ENCODE measurements at regions not wholly inside any gene's neighbourhood (a gene's known extent, or its start where the extent isn't known, plus 50 kb on each side); places are given as distances from the start of the nearest gene placed in this dataset.

- no TSS peak for BruUV-seq (replicated peaks)
- no peak overlapping the region for H3K4me3 Mint-ChIP-seq (ENCODE audit: unreplicated experiment)
- Histone ChIP-seq H3K9me3 (0 out of 2 replicates have a peak, but pooled peaks cover 4% of the 10 kb centered on the region), H3K4me3 (ENCODE audit: low read depth, low read length) (no peak overlapping the region), H3K4me1 (no peaks in the 10 kb centered on the region), H3K36me3 (ENCODE audit: control insufficient read depth, insufficient read depth, low read length) (no peaks in the 10 kb centered on the region), H3K27me3 (replicated peaks; ENCODE audit: control insufficient read depth, insufficient read depth, low read length) (no peaks in the 10 kb centered on the region)
- H3K4me1 Mint-ChIP-seq (ENCODE audit: low read depth, unreplicated experiment): no peaks in the 10 kb centered on the region
- POLR2A ChIA-PET: no interaction called here
- H3K27me3 Mint-ChIP-seq (ENCODE audit: insufficient read depth, unreplicated experiment): peaks cover 3% of the 10 kb centered on the region
- DNase-seq: no peak
- H3K27ac Mint-ChIP-seq (ENCODE audit: unreplicated experiment): no peak overlapping the region
- TF ChIP-seq CTCF (IDR thresholded peaks at IDR 0.05; ENCODE audit: insufficient read depth in 1 of 2, low read depth in 1 of 2, low read length in 1 of 2, severe bottlenecking in 1 of 2, unreplicated experiment in 1 of 2): no peak
- no peaks in the 10 kb centered on the region for H3K36me3 Mint-ChIP-seq (ENCODE audit: insufficient read depth, unreplicated experiment)
- H3K9me3 Mint-ChIP-seq (ENCODE audit: unreplicated experiment): peaks cover 24% of the 10 kb centered on the region
- intact Hi-C loops (cut with micrococcal nuclease; ENCODE audit: unreplicated experiment): no loop called here
- CTCF ChIA-PET: no interaction called here
Measured at GRCh38 chr7:85947767-85948166, 695.9 kb upstream of the GRM3 start.

- BruUV-seq (replicated peaks): no TSS peak
- CTCF ChIA-PET: no interaction called here
Measured at GRCh38 chr7:85940798-85941197, 702.9 kb upstream of the GRM3 start.

GRCh38 chr7:85931919-85932318, 711.8 kb upstream of the GRM3 start:
- H3K9me3 Mint-ChIP-seq (ENCODE audit: unreplicated experiment): peaks cover 18% of the 10 kb centered on the region
- H3K27ac Mint-ChIP-seq (ENCODE audit: unreplicated experiment): no peak overlapping the region
- no peaks in the 10 kb centered on the region for H3K4me1 ChIP-seq
- H3K27me3 Mint-ChIP-seq (ENCODE audit: insufficient read depth, unreplicated experiment): no peaks in the 10 kb centered on the region
- H3K9me3 ChIP-seq: no peaks in the 10 kb centered on the region
- H3K4me3 ChIP-seq (ENCODE audit: low read depth, low read length): no peak overlapping the region
- ChIA-PET CTCF (no interaction called here), POLR2A (no interaction called here)
- no peaks in the 10 kb centered on the region for H3K27me3 ChIP-seq (replicated peaks; ENCODE audit: control insufficient read depth, insufficient read depth, low read length)
- TF ChIP-seq CTCF (IDR thresholded peaks at IDR 0.05; ENCODE audit: insufficient read depth in 1 of 2, low read depth in 1 of 2, low read length in 1 of 2, severe bottlenecking in 1 of 2, unreplicated experiment in 1 of 2): no peak
- H3K36me3 ChIP-seq (ENCODE audit: control insufficient read depth, insufficient read depth, low read length): no peaks in the 10 kb centered on the region
- peaks cover 6% of the 10 kb centered on the region for H3K4me1 Mint-ChIP-seq (ENCODE audit: low read depth, unreplicated experiment)
- H3K4me3 Mint-ChIP-seq (ENCODE audit: unreplicated experiment): no peak overlapping the region
- intact Hi-C loops (cut with micrococcal nuclease; ENCODE audit: unreplicated experiment): no loop called here
- no TSS peak for BruUV-seq (replicated peaks)
- DNase-seq: no peak
- H3K36me3 Mint-ChIP-seq (ENCODE audit: insufficient read depth, unreplicated experiment): no peaks in the 10 kb centered on the region

More at GRCh38 chr7:85940798-85941197, 702.9 kb upstream of the GRM3 start:
- H3K4me3 ChIP-seq (ENCODE audit: low read depth, low read length): no peak overlapping the region
- no peaks in the 10 kb centered on the region for H3K9me3 Mint-ChIP-seq (ENCODE audit: unreplicated experiment)
- no peaks in the 10 kb centered on the region for H3K9me3 ChIP-seq
- no peaks in the 10 kb centered on the region for H3K4me1 Mint-ChIP-seq (ENCODE audit: low read depth, unreplicated experiment)
- H3K4me1 ChIP-seq: no peaks in the 10 kb centered on the region
- no peaks in the 10 kb centered on the region for H3K27me3 ChIP-seq (replicated peaks; ENCODE audit: control insufficient read depth, insufficient read depth, low read length)
- H3K27me3 Mint-ChIP-seq (ENCODE audit: insufficient read depth, unreplicated experiment): no peaks in the 10 kb centered on the region
- no peak for TF ChIP-seq CTCF (IDR thresholded peaks at IDR 0.05; ENCODE audit: insufficient read depth in 1 of 2, low read depth in 1 of 2, low read length in 1 of 2, severe bottlenecking in 1 of 2, unreplicated experiment in 1 of 2)
- no peak for DNase-seq
- H3K27ac Mint-ChIP-seq (ENCODE audit: unreplicated experiment): no peak overlapping the region
- POLR2A ChIA-PET: no interaction called here
- no peaks in the 10 kb centered on the region for H3K36me3 Mint-ChIP-seq (ENCODE audit: insufficient read depth, unreplicated experiment)
- H3K4me3 Mint-ChIP-seq (ENCODE audit: unreplicated experiment): no peak overlapping the region
- intact Hi-C loops (cut with micrococcal nuclease; ENCODE audit: unreplicated experiment): no loop called here
- H3K36me3 ChIP-seq (ENCODE audit: control insufficient read depth, insufficient read depth, low read length): no peaks in the 10 kb centered on the region

All from Caco-2 (cell line).